Smooth muscle cell (in vitro differentiated cells): ENCODE measurements at regions not wholly inside any gene's neighbourhood (a gene's known extent, or its start where the extent isn't known, plus 50 kb on each side); places are given as distances from the start of the nearest gene placed in this dataset.
"Not testable (repeated sequence)": the region's sequence is repeated elsewhere in the genome, so short reads cannot be mapped to it uniquely, and the experiment has no call there.

ENCODE experiments used
- DNase-seq: peaks from one replicate; lab custom pipeline; 2025; ENCODE audit not compliant: unreplicated experiment; lab: John Stamatoyannopoulos, UW
- H2AFZ ChIP-seq: fragments of 200-600 bp; sonication (generic); 2 replicates; pipeline ENCODE4 v1.6.0; 2016; ENCODE audit warnings: antibody characterized with exemption, low read depth, mild to moderate bottlenecking
- H3F3A ChIP-seq: fragments of 200-600 bp; sonication (generic); 2 replicates; pipeline ENCODE4 v1.6.0; 2017; ENCODE audit warnings: antibody characterized with exemption, low read depth
- H3K27ac ChIP-seq: fragments of 200-600 bp; sonication (generic); 2 replicates; pipeline ENCODE4 v1.5.1; 2016; ENCODE audit warnings: low read depth, mild to moderate bottlenecking
- H3K27me3 ChIP-seq: fragments of 200-600 bp; sonication (generic); 2 replicates; pipeline ENCODE4 v1.6.1; 2016; ENCODE audit warnings: low read depth, mild to moderate bottlenecking
- H3K36me3 ChIP-seq: fragments of 200-600 bp; sonication (generic); 2 replicates; pipeline ENCODE4 v1.5.1; 2016; ENCODE audit warnings: low read depth
- H3K4me1 ChIP-seq: fragments of 200-600 bp; sonication (generic); 2 replicates; pipeline ENCODE4 v1.5.1; 2016; ENCODE audit warnings: low read depth
- H3K4me2 ChIP-seq: fragments of 200-600 bp; sonication (generic); 2 replicates; pipeline ENCODE4 v1.6.0; 2016; ENCODE audit warnings: mild to moderate bottlenecking
- H3K4me3 ChIP-seq: fragments of 200-600 bp; sonication (generic); 2 replicates; pipeline ENCODE4 v1.5.1; 2016; ENCODE audit warnings: mild to moderate bottlenecking
- H3K79me2 ChIP-seq: fragments of 200-600 bp; sonication (generic); 2 replicates; pipeline ENCODE4 v1.6.0; 2016; ENCODE audit warnings: low read depth, mild to moderate bottlenecking
- H3K9ac ChIP-seq: fragments of 200-600 bp; sonication (generic); 2 replicates; pipeline ENCODE4 v1.6.0; 2016; ENCODE audit warnings: low read depth
- H3K9me3 ChIP-seq: fragments of 200-600 bp; sonication (generic); replicated peaks from 2 replicates; pipeline ENCODE4 v1.5.1; 2016; ENCODE audit warnings: low read depth
- H4K20me1 ChIP-seq: fragments of 200-600 bp; sonication (generic); 2 replicates; pipeline ENCODE4 v1.6.0; 2016; ENCODE audit warnings: low read depth
- WGBS: methylation state at CpG from one replicate; pipeline ENCODE4 v1.1.7; 2016; ENCODE audit warnings: low lambda C conversion rate; 5-methylcytosine and 5-hydroxymethylcytosine counted together
- TF ChIP-seq, protein P1 (sequence below): fragments of 200-600 bp; sonication (generic); IDR thresholded peaks from 2 replicates; pipeline ENCODE4 v1.5.1; 2017; ENCODE audit warnings: borderline replicate concordance, mild to moderate bottlenecking, antibody characterized with exemption; ENCODE audit not compliant: insufficient read depth, poor library complexity, severe bottlenecking

DNA sequence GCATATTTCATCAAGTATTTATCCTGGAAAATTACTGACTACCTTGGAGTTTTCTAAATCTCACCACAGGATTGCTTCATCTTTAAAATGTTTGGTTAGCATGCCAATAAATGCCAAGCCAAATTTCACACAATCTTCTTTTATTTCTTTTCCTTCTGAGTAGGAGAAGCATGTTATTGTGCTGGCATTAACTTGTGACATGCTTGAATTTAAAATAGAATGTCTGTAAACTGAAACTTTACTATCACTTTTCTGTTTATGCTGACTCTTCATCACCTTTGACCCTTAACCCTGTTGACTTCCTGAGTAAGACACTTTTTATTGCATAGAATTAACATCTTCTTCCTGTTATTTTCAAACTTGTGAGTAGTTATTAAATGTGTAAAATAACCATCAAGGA lies 56.2 kb upstream of the LRRTM4 start:
- H3K4me1 ChIP-seq: no peaks in the 10 kb centered on the region
- H4K20me1 ChIP-seq: no peaks in the 10 kb centered on the region
- DNase-seq: no peak
- TF ChIP-seq, protein P1, sequence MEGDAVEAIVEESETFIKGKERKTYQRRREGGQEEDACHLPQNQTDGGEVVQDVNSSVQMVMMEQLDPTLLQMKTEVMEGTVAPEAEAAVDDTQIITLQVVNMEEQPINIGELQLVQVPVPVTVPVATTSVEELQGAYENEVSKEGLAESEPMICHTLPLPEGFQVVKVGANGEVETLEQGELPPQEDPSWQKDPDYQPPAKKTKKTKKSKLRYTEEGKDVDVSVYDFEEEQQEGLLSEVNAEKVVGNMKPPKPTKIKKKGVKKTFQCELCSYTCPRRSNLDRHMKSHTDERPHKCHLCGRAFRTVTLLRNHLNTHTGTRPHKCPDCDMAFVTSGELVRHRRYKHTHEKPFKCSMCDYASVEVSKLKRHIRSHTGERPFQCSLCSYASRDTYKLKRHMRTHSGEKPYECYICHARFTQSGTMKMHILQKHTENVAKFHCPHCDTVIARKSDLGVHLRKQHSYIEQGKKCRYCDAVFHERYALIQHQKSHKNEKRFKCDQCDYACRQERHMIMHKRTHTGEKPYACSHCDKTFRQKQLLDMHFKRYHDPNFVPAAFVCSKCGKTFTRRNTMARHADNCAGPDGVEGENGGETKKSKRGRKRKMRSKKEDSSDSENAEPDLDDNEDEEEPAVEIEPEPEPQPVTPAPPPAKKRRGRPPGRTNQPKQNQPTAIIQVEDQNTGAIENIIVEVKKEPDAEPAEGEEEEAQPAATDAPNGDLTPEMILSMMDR: no peak
- no peaks in the 10 kb centered on the region for H3K36me3 ChIP-seq
- no peaks in the 10 kb centered on the region for H3K79me2 ChIP-seq
- no peaks in the 10 kb centered on the region for H3K27me3 ChIP-seq
- no peak overlapping the region for H3K4me3 ChIP-seq
- H3K9ac ChIP-seq: no peak overlapping the region
- H2AFZ ChIP-seq: no peak overlapping the region
- no peaks in the 10 kb centered on the region for H3K9me3 ChIP-seq
- H3F3A ChIP-seq: no peaks in the 10 kb centered on the region
- no peak overlapping the region for H3K4me2 ChIP-seq
- H3K27ac ChIP-seq: no peak overlapping the region

DNA sequence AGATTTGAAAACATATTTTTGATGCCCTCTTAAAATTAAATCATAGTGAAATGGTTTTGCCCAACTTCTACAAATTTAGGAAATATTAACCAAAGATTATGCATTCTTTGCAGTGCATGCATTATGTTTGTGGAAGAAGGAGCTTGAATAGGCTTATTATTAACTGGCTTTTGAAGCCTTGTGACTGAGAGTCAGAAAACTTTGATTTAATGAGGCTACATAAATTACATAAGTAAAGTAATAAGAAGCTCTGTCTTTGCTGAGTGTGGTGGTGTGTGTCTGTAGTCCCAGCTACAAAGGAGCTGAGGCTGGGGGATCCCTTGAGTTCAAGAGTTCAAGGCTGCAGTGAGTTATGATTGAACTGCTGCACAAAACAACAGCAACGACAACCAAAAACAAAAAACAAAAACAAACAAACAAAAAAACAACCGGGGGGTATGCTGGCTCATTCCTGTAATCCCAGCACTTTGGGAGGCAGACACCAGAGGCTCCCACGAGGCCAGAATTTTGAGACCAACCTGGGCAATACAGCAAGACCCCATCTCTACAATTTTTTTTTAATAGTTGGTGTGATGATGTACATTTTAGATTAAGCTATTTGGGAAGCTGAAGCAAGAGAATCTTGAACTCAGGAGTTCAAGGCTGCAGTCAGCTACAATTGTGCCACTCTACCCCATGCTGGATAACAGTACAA lies 57.0 kb upstream of the LRRTM4 start:
- Histone ChIP-seq H3K27ac (no peak overlapping the region), H3F3A (no peaks in the 10 kb centered on the region), H3K4me3 (no peak overlapping the region), H3K4me1 (no peaks in the 10 kb centered on the region), H3K79me2 (no peaks in the 10 kb centered on the region), H2AFZ (no peak overlapping the region), H3K9ac (no peak overlapping the region), H4K20me1 (no peaks in the 10 kb centered on the region), H3K27me3 (no peaks in the 10 kb centered on the region), H3K36me3 (no peaks in the 10 kb centered on the region), H3K9me3 (no peaks in the 10 kb centered on the region), H3K4me2 (no peak overlapping the region)
- DNase-seq: no peak
- TF ChIP-seq, protein P1: no peak
- WGBS: 90% methylated on average over 3 of the region's 3 CpGs

DNA sequence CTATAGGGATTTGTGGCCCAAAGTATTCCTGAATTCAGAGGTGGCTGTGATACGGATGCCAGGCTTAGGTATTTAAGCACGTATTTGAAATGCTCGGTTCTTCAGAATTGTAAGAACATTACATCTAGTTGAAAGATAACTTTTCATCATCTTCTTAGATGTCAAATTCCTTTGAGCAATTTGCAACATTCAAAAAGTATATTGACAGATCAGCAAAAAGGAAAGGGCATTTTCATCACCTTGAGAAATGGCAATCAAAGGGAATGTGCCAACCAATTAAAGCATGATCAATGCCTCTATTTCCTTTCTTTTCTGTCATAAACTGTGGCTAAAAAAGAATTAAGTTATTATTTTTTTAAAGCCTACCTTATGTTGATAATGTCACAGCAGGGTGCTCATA lies 66.3 kb upstream of the LRRTM4 start:
- H3F3A ChIP-seq: no peaks in the 10 kb centered on the region
- no peak overlapping the region for H2AFZ ChIP-seq
- no peaks in the 10 kb centered on the region for H3K79me2 ChIP-seq
- no peak overlapping the region for H3K4me2 ChIP-seq
- no peak overlapping the region for H3K27ac ChIP-seq
- H3K27me3 ChIP-seq: no peaks in the 10 kb centered on the region
- TF ChIP-seq, protein P1: no peak
- no peaks in the 10 kb centered on the region for H4K20me1 ChIP-seq
- no peaks in the 10 kb centered on the region for H3K9me3 ChIP-seq
- H3K4me3 ChIP-seq: no peak overlapping the region
- no peak for DNase-seq
- WGBS: 92% methylated on average over 3 of the region's 3 CpGs
- no peak overlapping the region for H3K9ac ChIP-seq
- no peaks in the 10 kb centered on the region for H3K4me1 ChIP-seq
- no peaks in the 10 kb centered on the region for H3K36me3 ChIP-seq

DNA sequence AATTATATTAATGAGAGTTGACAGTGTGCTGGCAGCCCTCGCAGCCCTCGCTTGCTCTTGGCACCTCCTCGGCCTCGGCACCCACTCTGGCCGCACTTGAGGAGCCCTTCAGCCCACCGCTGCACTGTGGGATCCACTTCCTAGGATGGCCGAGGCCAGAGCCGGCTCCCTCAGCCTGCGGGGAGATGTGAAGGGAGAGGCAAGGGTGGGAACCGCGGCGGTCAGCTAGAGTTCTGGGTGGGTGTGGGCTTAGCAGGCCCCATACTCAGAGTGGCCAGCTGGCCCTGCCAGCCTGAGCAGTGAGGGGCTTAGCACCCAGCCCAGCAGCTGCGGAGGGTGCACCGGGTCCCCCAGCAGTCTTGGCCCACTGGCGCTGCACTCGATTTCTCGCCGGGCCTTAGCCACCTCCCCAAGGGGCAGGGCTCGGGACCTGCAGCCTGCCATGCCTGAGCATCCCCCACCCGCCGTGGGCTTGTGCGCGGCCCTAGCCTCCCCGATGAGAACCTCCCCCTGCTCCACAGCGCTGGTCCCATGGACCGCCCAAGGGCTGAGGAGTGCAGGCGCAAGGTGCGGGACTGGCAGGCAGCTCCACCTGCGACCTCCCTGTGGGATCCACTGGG lies 68.2 kb upstream of the LRRTM4 start:
- WGBS: 98% methylated on average over 29 of the region's 29 CpGs
- no peaks in the 10 kb centered on the region for H3F3A ChIP-seq
- DNase-seq: no peak

DNA sequence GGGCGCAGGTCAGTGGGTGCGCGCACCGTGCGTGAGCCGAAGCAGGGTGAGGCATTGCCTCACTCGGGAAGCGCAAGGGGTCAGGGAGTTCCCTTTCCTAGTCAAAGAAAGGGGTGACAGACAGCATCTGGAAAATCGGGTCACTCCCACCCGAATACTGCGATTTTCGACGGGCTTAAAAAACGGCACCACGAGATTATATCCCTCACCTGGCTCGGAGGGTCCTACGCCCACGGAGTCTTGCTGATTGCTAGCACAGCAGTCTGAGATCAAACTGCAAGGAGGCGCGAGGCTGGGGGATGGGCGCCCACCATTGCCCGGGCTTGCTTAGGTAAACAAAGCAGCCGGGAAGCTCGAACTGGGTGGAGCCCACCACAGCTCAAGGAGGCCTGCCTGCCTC lies 70.8 kb upstream of the LRRTM4 start:
- peak overlapping the region; percentile 50 for H3K4me3 ChIP-seq
- not testable (repeated sequence) for H3K4me1 ChIP-seq, H3K36me3 ChIP-seq, H4K20me1 ChIP-seq, H3K27me3 ChIP-seq, DNase-seq, H3K79me2 ChIP-seq, H3K9me3 ChIP-seq, H3K27ac ChIP-seq, H3F3A ChIP-seq, H3K9ac ChIP-seq
- WGBS: 11% methylated on average over 24 of the region's 24 CpGs
- H2AFZ ChIP-seq: peak overlapping the region; percentile 90
- H3K4me2 ChIP-seq: peak overlapping the region; percentile 83

More for the DNA sequence above, 68.2 kb upstream of the LRRTM4 start:
- H3K27ac ChIP-seq: no peak overlapping the region
- H3K79me2 ChIP-seq: no peaks in the 10 kb centered on the region
- H3K4me3 ChIP-seq: no peak overlapping the region
- H3K27me3 ChIP-seq: no peaks in the 10 kb centered on the region
- H3K4me2 ChIP-seq: no peak overlapping the region
- no peak overlapping the region for H2AFZ ChIP-seq
- H3K4me1 ChIP-seq: no peaks in the 10 kb centered on the region
- H3K9ac ChIP-seq: no peak overlapping the region
- H4K20me1 ChIP-seq: no peaks in the 10 kb centered on the region
- no peaks in the 10 kb centered on the region for H3K9me3 ChIP-seq
- H3K36me3 ChIP-seq: no peaks in the 10 kb centered on the region
- TF ChIP-seq, protein P1: no peak
